Astrocyte of the hippocampus (primary cell): ENCODE measurements at regions not wholly inside any gene's neighbourhood (a gene's known extent, or its start where the extent isn't known, plus 50 kb on each side); places are given as distances from the start of the nearest gene placed in this dataset.
A peak's percentile ranks its signal among the peaks of the same experiment; 100 is the strongest.

Experiments used
- DNase-seq: peaks from one replicate; pipeline ENCODE4 v3.0.0; 2011; ENCODE audit warnings: low read depth, low spot score

GRCh38 chr17:33776903-33777302 is 478.2 kb upstream of the CCL2 start:
- DNase-seq = no peak

DNA sequence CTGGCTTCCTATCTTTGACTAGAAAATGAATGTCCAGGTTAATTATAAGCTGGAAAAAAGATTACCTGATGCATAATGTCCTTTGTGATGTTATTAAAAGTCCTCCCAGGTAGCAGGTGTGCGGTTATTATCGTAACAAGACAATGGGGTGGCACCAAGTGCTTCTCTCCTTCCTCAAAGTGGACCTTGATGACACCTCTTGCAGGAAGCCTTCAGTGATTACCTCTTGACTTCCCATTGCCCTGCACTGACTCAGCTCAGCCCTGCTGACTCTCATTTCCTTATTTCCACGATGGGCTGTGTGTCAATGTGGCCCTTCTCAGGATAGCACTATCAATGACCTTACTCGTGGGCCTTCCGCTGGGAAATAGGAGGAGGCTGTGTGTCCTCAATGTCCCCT is 477.4 kb upstream of the CCL2 start:
- DNase-seq = no peak

DNA sequence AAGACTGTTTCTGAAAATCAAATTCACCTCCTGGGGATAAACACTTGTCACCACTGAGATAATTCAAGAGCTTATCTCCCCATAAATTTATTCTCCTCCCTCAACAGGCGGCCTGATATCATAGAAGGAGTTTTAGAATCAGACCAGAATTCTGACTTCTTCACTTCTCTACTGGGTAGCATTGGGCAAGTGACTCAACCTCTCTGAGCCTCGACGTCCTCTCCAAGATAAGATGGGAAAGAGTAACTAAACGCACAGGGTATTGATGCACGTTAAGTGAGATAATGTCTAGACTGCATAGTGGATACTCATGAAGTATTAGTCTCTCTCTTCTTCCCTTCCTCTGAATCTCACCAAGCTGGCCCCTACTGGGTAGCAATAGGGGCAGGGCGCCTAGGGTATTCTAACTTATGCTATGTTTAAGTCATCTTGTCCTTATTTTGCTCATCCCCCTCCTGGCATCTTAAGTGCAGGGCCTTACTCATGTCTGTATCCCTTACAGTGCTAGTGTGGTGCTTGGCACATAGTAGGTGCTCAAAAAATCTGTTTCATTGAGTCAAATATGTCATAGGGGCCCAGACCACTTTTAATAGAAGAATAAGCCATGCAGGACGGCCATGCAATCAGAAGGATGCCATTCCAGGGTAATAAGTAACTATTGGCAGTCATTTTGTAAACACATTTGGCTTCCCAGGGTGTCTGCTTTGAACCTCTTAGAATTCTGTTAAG is 476.4 kb upstream of the CCL2 start:
- DNase-seq = no peak

DNA sequence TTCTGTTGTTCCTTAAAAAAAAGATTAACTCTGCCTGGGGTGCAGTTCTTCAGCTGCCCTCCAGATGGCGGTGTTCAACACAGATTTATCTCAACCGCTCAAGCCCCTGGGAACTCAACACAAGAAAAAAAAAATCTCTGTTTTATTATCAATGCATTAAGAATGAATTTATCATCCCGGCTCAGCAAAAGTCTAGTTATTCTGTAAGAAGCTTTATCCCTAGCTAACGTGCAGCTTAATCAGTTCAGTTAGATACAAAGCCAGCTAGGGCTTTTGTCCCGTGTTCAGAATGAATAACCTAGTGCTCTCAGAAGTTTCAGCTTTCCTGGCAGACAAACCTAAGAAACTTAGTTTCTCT is 475.9 kb upstream of the CCL2 start:
- DNase-seq = peak; percentile 81

GRCh38 chr17:33785281-33785680 is 469.8 kb upstream of the CCL2 start:
- DNase-seq = no peak

DNA sequence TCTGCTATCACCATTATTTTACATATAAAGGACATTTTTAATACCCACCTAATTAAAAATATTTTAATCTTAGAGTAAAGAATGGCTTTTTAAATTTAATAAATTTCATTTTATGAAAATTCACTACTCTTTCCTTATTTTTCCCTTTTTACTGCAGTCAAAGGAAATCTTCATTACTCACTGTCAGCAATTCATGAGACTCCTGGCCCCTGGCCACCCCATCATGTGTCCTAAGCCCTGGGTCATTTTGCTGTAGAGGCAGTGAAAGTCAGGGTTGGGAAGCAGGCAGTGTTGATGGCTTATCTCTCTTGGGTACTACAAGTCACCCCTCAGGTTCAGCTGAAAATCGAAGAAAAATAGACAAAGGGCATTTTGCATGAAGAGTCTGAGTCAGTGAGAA is 468.6 kb upstream of the CCL2 start:
- no peak for DNase-seq

GRCh38 chr17:33789658-33790057 is 465.4 kb upstream of the CCL2 start:
- no peak for DNase-seq

- DNase-seq = no peak
These were observed 457.9 kb upstream of the CCL2 start for GRCh38 chr17:33797181-33797580.

DNA sequence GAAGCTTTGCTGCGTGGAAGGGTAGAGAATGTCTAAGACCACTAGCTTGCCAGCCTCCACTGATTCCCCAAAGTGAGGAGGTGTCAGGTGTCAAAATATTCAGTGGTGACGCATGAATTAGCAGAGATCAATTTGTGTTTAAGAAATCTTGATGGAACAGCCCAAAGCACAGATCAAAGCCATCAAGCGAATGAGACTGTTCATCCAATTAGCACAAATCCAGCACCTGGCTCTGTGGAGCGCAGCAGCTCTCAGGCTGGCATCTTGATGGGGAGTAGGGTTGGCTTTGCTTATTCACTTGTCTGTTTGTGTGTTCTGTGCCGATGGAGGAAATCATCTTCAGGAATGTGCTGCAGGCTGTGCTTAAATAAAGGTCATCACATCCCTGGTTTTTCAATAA is 456.8 kb upstream of the CCL2 start:
- no peak for DNase-seq

DNA sequence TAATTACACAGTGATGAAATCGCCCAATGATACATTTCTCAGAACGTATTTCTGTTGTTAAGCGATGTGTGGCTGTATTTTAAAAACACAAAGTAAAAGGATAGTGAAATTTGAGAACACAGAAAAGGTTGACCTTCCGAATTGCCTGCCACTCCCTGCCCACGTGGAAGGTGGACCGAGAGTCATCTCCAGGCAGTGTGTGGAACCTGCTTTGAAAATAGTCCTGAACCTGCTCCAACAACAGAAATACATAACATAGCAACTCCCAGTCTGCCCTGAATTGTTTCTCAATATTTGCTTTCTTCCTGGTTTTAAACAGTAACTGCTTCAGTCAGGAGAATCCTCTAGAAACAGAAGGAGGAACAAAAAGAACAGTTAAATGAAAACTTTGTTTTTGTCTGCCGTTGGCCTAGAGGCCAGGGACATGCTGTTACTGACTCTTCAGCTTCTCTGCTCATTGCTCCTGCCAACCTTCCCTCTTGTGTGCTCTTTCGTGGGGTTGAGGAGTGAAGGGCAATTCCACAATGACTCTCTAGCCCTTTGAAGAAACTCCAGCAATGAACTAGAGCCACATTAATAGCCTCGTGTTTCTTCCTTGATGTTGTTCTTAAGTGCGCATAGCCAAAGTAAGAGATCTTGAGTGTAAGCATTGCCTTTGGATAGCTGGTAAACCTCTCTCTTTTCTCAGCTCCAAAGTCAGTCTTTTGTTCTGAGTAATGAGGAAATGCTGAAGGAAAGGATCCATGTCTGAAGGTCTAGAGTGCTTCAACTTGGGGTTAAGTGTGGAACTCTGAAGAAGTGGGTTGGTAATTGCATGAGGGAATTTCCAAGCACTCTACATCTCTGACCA is 452.5 kb upstream of the CCL2 start:
- DNase-seq = no peak

DNA sequence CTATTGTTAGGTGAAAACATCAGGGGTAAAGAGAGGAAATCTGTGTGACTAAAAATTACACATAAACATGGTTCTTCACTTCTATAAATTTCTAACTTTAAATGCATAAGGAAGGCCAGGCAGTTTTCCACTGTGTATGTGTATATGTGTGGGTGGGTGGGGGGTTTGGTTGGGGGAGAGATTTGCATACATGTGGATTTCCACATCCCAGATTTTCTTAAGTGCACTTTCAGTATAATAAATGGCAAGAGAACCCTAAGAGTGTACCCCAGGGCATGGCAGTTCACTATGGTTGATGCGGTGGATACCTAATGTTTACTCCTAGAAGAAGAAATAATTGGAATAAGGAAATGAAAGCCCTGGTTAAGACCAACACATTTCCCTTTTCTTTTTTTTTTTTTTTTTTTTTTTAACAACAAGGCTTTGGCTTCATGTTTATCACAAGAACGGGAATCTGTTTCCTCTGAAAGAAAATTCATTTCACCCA is 451.8 kb upstream of the CCL2 start:
- no peak for DNase-seq

DNA sequence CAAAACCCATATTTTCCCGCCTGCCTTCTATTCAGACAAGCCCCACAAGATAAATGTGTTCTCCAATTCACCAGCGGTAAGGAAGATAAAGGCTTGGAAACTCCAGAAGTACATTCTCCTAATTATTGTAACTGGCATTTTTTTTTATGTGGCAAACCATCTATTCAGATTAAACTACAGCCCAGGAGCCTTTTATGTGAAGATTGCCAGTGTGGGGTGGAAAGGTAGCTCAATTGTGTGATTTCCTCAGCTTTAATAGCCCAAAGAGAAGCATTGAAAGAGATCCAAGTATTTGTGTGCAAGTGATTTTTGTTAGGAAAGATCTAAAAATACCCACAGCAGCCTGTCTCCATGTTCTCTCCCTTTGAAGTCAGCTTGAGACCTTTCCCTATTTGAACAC is 451.4 kb upstream of the CCL2 start:
- no peak for DNase-seq

GRCh38 chr17:33804401-33804800 is 450.7 kb upstream of the CCL2 start:
- no peak for DNase-seq

GRCh38 chr17:33806631-33807030 is 448.5 kb upstream of the CCL2 start:
- no peak for DNase-seq

GRCh38 chr17:33809748-33810147 is 445.3 kb upstream of the CCL2 start:
- DNase-seq = no peak

DNA sequence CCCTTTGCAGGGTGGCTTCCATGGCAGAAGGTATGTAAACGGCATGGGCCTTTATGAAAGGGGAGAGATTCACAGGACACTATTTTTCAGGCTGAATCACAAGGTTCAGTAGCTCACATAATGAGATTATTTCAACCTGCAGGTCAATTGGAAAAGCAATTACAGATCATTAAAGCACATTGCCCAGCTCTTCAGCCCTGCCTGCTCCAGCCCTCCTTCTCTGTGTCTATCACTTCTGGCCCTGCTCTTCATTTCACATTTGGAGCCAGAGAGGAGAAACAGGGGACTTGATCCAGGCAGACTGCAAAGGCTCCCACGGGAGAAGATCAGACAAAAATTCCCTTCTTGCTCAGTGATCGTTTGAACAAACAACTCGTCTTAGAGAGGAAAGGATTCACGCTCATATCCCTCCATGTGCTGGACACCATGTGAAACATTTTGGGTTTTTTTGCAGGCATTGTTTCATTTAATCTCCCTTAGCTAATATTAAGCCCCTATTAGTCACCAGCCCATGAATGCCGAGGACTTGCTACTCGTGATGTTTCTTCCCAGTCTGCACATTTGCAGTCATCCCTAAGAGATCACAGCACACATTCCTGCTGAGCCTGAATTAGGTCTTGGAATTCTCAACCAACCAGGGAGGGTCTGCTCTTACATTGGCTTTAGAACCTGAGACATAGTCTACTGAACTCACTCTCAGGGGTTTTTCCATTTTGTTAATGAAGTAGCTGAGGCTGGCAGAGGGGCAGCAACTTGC is 443.9 kb upstream of the CCL2 start:
- peak; percentile 1 for DNase-seq

DNA sequence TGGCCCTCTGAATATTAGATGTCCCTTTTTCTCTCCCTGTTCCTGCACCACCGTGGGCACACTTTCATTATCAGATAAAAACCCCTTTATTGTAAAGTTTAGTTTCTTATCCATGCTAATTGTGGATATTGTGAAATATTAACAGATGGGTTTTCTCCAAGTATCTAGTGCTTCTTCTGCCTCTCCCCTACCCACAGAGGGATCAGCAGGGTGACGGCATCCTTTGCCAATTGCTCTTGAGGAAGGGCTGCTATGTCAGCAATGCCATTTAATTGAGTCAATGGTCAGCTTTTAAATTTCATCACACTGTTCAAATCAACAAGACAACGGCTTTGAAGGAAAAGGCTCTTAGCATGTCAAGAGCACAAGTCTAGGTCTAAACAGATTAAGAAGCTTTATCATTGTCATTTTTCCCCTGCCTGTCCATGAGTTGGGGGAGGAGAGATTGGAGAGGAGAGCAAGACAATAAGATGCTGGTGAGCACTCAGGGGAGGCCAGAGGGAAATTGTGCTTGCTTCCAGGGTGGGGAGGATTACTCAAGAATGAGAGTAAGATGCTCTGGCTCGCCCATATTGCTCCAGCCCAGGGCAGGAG is 443.0 kb upstream of the CCL2 start:
- DNase-seq = no peak

- DNase-seq = no peak
These were observed 440.2 kb upstream of the CCL2 start for GRCh38 chr17:33814852-33815251.

- DNase-seq = no peak
These were observed 439.0 kb upstream of the CCL2 start for GRCh38 chr17:33816036-33816435.

GRCh38 chr17:33816842-33817617 is 438.1 kb upstream of the CCL2 start:
- no peak for DNase-seq

GRCh38 chr17:33819539-33819938 is 435.5 kb upstream of the CCL2 start:
- DNase-seq = no peak
